B cell (primary cell): ENCODE measurements at regions not wholly inside any gene's neighbourhood (a gene's known extent, or its start where the extent isn't known, plus 50 kb on each side); places are given as distances from the start of the nearest gene placed in this dataset.

Experiments
- ATAC-seq: fragments of 200-7000 bp; cut with Tn5 transposase; one replicate; pipeline ENCODE4 v1.10.0; 2021; ENCODE audit warnings: low read depth, mild to moderate bottlenecking, moderate number of reproducible peaks, moderate library complexity
- CTCF ChIA-PET: fragments of 350-600 bp; sonication (Branson Sonifier 250); formaldehyde crosslinking; loops from one replicate; lab custom pipeline; 2021; ENCODE audit warnings: antibody characterized with exemption, inconsistent platforms; lab: Charles Lee
- POLR2A ChIA-PET: fragments of 350-600 bp; sonication (Branson Sonifier 250); formaldehyde crosslinking; loops from one replicate; lab custom pipeline; 2021; ENCODE audit warnings: antibody characterized with exemption; lab: Charles Lee
- DNase-seq: peaks from one replicate; pipeline ENCODE4 v3.0.0; 2013
- H2AFZ ChIP-seq: 2 replicates; pipeline ENCODE4 v1.6.1; 2012; ENCODE audit warnings: mild to moderate bottlenecking, low read depth, low read length; ENCODE audit not compliant: insufficient read depth, poor library complexity, severe bottlenecking
- H3K27ac ChIP-seq, 2 donors: 1 replicate in 1 of 2; 2 replicates in 1 of 2; pipeline ENCODE4 v1.5.1; 2012 to 2013; ENCODE audit warnings: low read length in 2 of 2, mild to moderate bottlenecking in 2 of 2, moderate library complexity in 1 of 2
- H3K27me3 ChIP-seq, 4 experiments: fragments of 200-600 bp in 1 of 4; sonication (generic) in 1 of 4; replicated peaks in 1 of 4; 1 replicate in 2 of 4; 2 replicates in 2 of 4; pipeline versions ENCODE4 v1.6.1 to v1.7.0; 2013 to 2016; ENCODE audit warnings: low read length in 3 of 4, mild to moderate bottlenecking in 2 of 4, mixed read lengths in 1 of 4, moderate library complexity in 1 of 4; ENCODE audit not compliant: insufficient read depth in 4 of 4, control insufficient read depth in 3 of 4; ENCODE audit errors: control extremely low read depth in 1 of 4
- H3K36me3 ChIP-seq, 2 experiments: replicated peaks in 1 of 2; 1 replicate in 1 of 2; 2 replicates in 1 of 2; pipeline versions ENCODE4 v1.6.1 to v1.7.1; 2013; ENCODE audit warnings: low read length in 1 of 2; ENCODE audit not compliant: insufficient read depth in 2 of 2, control insufficient read depth in 1 of 2; ENCODE audit errors: control extremely low read depth in 1 of 2, extremely low read depth in 1 of 2
- H3K4me1 ChIP-seq, 2 donors: fragments of 200-600 bp in 1 of 2; sonication (generic) in 1 of 2; 1 replicate in 1 of 2; 2 replicates in 1 of 2; pipeline versions ENCODE4 v1.5.1 to v1.6.1; 2013 to 2017; ENCODE audit warnings: low read length in 2 of 2; ENCODE audit not compliant: control insufficient read depth in 2 of 2, insufficient read depth in 2 of 2
- H3K4me2 ChIP-seq: replicated peaks from 2 replicates; pipeline ENCODE3; 2012; ENCODE audit warnings: mild to moderate bottlenecking, low read depth, low read length; ENCODE audit not compliant: poor library complexity, severe bottlenecking
- H3K4me3 ChIP-seq, 5 experiments: fragments of 200-600 bp in 1 of 5; sonication (generic) in 1 of 5; 1 replicate in 3 of 5; 2 replicates in 2 of 5; pipeline versions ENCODE4 v1.5.1 to v1.7.0; 2011 to 2016; ENCODE audit warnings: low read length in 4 of 5, mild to moderate bottlenecking in 4 of 5, low read depth in 2 of 5, control low read depth in 1 of 5, moderate library complexity in 1 of 5; ENCODE audit not compliant: insufficient read depth in 1 of 5; ENCODE audit errors: control extremely low read depth in 1 of 5, extremely low read depth in 1 of 5
- H3K79me2 ChIP-seq: fragments of 200-600 bp; sonication (generic); one replicate; pipeline ENCODE4 v1.6.0; 2016; ENCODE audit warnings: low read length; ENCODE audit not compliant: control insufficient read depth, insufficient read depth
- H3K9ac ChIP-seq: fragments of 200-600 bp; sonication (generic); 2 replicates; pipeline ENCODE4 v1.6.1; 2017; ENCODE audit warnings: mild to moderate bottlenecking, low read length, moderate library complexity
- H3K9me3 ChIP-seq, 3 donors: one replicate each; pipeline versions ENCODE4 v1.6.1 to v1.7.1; 2013; ENCODE audit warnings: low read length in 2 of 3; ENCODE audit not compliant: control insufficient read depth in 2 of 3, insufficient read depth in 1 of 3; ENCODE audit errors: control extremely low read depth in 1 of 3
- H4K20me1 ChIP-seq: 2 replicates; pipeline ENCODE4 v1.6.0; 2012; ENCODE audit warnings: mild to moderate bottlenecking, low read length; ENCODE audit not compliant: insufficient read depth, control insufficient read depth, poor library complexity, severe bottlenecking
- H3K27ac Mint-ChIP-seq: one replicate; pipeline ENCODE4 v1.8.0; 2021; ENCODE audit warnings: mixed read lengths
- H3K27me3 Mint-ChIP-seq: one replicate; pipeline ENCODE4 v1.8.0; 2021; ENCODE audit warnings: mixed read lengths
- H3K4me1 Mint-ChIP-seq: one replicate; pipeline ENCODE4 v1.8.0; 2021; ENCODE audit warnings: mixed read lengths
- H3K4me3 Mint-ChIP-seq: one replicate; pipeline ENCODE4 v1.8.0; 2021; ENCODE audit warnings: mixed read lengths
- H3K9me3 Mint-ChIP-seq: one replicate; pipeline ENCODE4 v1.8.0; 2022; ENCODE audit warnings: mixed read lengths; ENCODE audit not compliant: insufficient read depth
- EZH2 ChIP-seq: IDR thresholded peaks from 2 replicates; pipeline ENCODE4 v1.6.1; 2012; ENCODE audit warnings: borderline replicate concordance, low read depth, mild to moderate bottlenecking, moderate library complexity, low read length; ENCODE audit not compliant: insufficient read depth, poor library complexity, severe bottlenecking
- WGBS: methylation state at CpG from one replicate; pipeline ENCODE4 v1.1.5; 2013; ENCODE audit warnings: missing lambda C conversion rate; ENCODE audit not compliant: insufficient coverage; 5-methylcytosine and 5-hydroxymethylcytosine counted together
- intact Hi-C: fragments of 100-400 bp; cut with micrococcal nuclease; formaldehyde crosslinking; loops from one replicate; pipeline ENCODE4 v1.10.0; 2022
- TF ChIP-seq, protein P1 (sequence below): fragments of 200-600 bp; IDR thresholded peaks from one replicate; pipeline ENCODE4 v1.8.0; 2022; ENCODE audit warnings: antibody characterized with exemption, mild to moderate bottlenecking

DNA sequence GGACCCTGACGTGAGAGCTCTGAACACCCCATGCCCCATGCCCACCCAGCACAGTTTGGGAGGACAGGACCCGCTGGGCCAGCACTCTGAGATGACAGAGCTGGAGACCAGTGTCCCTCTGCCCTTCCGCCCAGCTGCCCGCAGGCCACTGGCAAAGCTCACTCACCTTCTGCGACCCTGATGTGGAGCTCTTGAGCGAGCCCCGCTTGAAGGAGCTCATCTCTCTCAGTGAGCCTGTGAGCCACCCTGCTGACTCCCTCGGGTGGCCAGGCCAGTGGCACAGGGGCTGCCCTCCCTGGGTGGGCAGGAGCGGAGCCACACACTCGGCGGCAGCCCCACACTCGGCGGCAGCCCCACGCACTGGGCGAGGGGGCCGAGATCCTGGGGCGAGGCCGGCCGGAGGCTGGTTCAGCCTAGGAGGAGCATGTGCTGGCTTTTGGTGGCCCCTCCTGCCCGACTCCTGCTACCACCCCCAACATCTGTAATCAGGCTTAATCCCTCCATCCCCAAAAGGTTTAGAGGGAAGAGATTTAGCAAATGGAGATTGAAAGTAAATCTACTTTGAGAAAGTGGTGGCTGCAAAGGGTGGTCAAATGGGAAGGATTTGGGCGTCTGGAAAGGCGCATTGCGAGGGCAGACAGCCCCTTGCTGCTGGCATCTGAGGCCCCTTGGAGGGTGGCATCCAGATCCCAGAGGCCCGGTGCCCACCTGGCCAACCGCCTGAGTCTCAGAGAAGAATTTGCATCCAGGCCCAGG, 59.4 kb upstream of the TRPM1 start:
- no peak for ATAC-seq
- intact Hi-C loops = no loop called here

DNA sequence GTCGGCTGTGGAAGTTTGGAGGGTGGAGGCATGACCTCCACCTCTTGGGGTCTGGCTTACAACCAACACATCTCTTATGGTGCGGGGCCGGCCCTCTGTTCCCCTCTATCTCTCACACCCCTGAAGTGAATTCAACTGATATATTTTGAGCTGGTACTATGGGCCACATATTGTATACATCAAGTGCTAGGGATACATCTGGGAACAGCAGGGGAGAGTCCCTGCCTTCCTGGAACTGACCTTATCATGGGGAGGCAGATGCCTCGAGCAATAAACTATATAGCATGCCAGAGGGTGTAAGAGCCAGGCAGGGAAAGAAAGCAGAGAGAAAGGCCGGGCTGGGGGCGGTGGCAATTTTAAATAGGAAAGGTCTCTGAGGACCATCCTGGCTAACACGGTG, 60.4 kb upstream of the TRPM1 start:
- DNase-seq (no peak), ATAC-seq (no peak)
- no peaks in the 10 kb centered on the region for H3K9me3 Mint-ChIP-seq
- ChIA-PET POLR2A (interaction anchor here (0.7 kb wide), 1 partner anchor 136 kb away, joined by 5 read pairs; no protein-coding TSS in a partner anchor), CTCF (no interaction called here)
- no peaks in the 10 kb centered on the region for H4K20me1 ChIP-seq
- TF ChIP-seq, protein P1, sequence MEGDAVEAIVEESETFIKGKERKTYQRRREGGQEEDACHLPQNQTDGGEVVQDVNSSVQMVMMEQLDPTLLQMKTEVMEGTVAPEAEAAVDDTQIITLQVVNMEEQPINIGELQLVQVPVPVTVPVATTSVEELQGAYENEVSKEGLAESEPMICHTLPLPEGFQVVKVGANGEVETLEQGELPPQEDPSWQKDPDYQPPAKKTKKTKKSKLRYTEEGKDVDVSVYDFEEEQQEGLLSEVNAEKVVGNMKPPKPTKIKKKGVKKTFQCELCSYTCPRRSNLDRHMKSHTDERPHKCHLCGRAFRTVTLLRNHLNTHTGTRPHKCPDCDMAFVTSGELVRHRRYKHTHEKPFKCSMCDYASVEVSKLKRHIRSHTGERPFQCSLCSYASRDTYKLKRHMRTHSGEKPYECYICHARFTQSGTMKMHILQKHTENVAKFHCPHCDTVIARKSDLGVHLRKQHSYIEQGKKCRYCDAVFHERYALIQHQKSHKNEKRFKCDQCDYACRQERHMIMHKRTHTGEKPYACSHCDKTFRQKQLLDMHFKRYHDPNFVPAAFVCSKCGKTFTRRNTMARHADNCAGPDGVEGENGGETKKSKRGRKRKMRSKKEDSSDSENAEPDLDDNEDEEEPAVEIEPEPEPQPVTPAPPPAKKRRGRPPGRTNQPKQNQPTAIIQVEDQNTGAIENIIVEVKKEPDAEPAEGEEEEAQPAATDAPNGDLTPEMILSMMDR = no peak
- no peak for TF ChIP-seq EZH2
- no peaks in the 10 kb centered on the region for H3K79me2 ChIP-seq
- no peaks in the 10 kb centered on the region for H3K4me1 Mint-ChIP-seq
- H3K9me3 ChIP-seq = no peaks in the 10 kb centered on the region
- H2AFZ ChIP-seq = no peak overlapping the region
- H3K4me1 ChIP-seq = no peaks in the 10 kb centered on the region
- H3K27me3 Mint-ChIP-seq = peaks cover 19% of the 10 kb centered on the region
- H3K9ac ChIP-seq = no peak overlapping the region
- peaks cover 0 to 8% (median 2%) of the 10 kb centered on the region in 4 experiments for H3K27me3 ChIP-seq
- WGBS = 86% methylated on average over 4 of the region's 7 CpGs
- H3K36me3 ChIP-seq = no peaks in the 10 kb centered on the region
- no peak overlapping the region for H3K27ac Mint-ChIP-seq
- H3K27ac ChIP-seq = no peak overlapping the region
- H3K4me3 ChIP-seq = no peak overlapping the region
- no peak overlapping the region for H3K4me2 ChIP-seq
- no peak overlapping the region for H3K4me3 Mint-ChIP-seq
- intact Hi-C loops = no loop called here

More for the DNA sequence above, 59.4 kb upstream of the TRPM1 start:
- Histone ChIP-seq H3K4me1 (no peaks in the 10 kb centered on the region), H3K9ac (no peak overlapping the region), H3K4me2 (no peak overlapping the region), H3K27ac (no peak overlapping the region), H4K20me1 (no peaks in the 10 kb centered on the region), H3K79me2 (no peaks in the 10 kb centered on the region), H3K27me3 (peaks cover 0 to 8% (median 2%) of the 10 kb centered on the region in 4 experiments), H2AFZ (no peak overlapping the region), H3K4me3 (no peak overlapping the region), H3K36me3 (no peaks in the 10 kb centered on the region), H3K9me3 (no peaks in the 10 kb centered on the region)
- Mint-ChIP-seq H3K4me3 (no peak overlapping the region), H3K4me1 (no peaks in the 10 kb centered on the region), H3K9me3 (no peaks in the 10 kb centered on the region), H3K27ac (no peak overlapping the region), H3K27me3 (peaks cover 19% of the 10 kb centered on the region)
- ChIA-PET CTCF (no interaction called here), POLR2A (no interaction called here)
- no peak for DNase-seq
- TF ChIP-seq, protein P1 = no peak
- no peak for TF ChIP-seq EZH2
- WGBS = 93% methylated on average over 18 of the region's 25 CpGs
